ENCODE measurements at regions not wholly inside any gene's neighbourhood (a gene's known extent, or its start where the extent isn't known, plus 50 kb on each side); places are given as distances from the start of the nearest gene placed in this dataset.

DNA sequence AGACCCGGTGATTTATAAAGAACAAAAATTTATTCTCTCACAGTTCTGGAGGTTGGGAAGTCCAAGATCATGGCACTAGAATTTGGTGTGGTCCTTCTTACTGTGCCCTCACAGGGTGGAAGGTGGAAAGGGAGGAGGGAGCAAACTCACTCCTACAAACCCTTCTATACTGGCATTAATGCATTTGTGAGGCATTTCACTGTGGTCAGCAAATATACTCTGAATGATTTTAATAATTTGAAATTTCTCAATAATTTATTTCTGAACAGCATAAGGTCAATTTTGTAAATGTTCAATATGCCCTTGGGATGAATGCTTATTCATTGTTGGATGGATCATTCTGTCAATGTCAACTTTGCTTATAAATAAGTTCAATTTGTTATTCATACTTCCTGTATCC lies 120.6 kb downstream of the GATA6 start:
- Histone ChIP-seq H3K9me3 (0 out of 2 replicates have a peak, but pooled peaks cover 5% of the 10 kb centered on the region), H3K36me3 (ENCODE audit: control insufficient read depth, insufficient read depth, low read length) (no peaks in the 10 kb centered on the region), H3K4me3 (ENCODE audit: low read depth, low read length) (no peak overlapping the region), H3K27me3 (replicated peaks; ENCODE audit: control insufficient read depth, insufficient read depth, low read length) (no peaks in the 10 kb centered on the region), H3K4me1 (no peaks in the 10 kb centered on the region)
- no peak for DNase-seq
- TF ChIP-seq, protein P1, sequence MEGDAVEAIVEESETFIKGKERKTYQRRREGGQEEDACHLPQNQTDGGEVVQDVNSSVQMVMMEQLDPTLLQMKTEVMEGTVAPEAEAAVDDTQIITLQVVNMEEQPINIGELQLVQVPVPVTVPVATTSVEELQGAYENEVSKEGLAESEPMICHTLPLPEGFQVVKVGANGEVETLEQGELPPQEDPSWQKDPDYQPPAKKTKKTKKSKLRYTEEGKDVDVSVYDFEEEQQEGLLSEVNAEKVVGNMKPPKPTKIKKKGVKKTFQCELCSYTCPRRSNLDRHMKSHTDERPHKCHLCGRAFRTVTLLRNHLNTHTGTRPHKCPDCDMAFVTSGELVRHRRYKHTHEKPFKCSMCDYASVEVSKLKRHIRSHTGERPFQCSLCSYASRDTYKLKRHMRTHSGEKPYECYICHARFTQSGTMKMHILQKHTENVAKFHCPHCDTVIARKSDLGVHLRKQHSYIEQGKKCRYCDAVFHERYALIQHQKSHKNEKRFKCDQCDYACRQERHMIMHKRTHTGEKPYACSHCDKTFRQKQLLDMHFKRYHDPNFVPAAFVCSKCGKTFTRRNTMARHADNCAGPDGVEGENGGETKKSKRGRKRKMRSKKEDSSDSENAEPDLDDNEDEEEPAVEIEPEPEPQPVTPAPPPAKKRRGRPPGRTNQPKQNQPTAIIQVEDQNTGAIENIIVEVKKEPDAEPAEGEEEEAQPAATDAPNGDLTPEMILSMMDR (IDR thresholded peaks at IDR 0.05; ENCODE audit: insufficient read depth in 1 of 2, low read depth in 1 of 2, low read length in 1 of 2, severe bottlenecking in 1 of 2, unreplicated experiment in 1 of 2): no peak
- Mint-ChIP-seq H3K4me1 (ENCODE audit: low read depth, unreplicated experiment) (peaks cover 7% of the 10 kb centered on the region), H3K27ac (ENCODE audit: unreplicated experiment) (no peak overlapping the region), H3K4me3 (ENCODE audit: unreplicated experiment) (no peak overlapping the region), H3K9me3 (ENCODE audit: unreplicated experiment) (no peaks in the 10 kb centered on the region), H3K36me3 (ENCODE audit: insufficient read depth, unreplicated experiment) (no peaks in the 10 kb centered on the region), H3K27me3 (ENCODE audit: insufficient read depth, unreplicated experiment) (no peaks in the 10 kb centered on the region)
- BruUV-seq (replicated peaks): no TSS peak
- intact Hi-C loops (cut with micrococcal nuclease; ENCODE audit: unreplicated experiment): no loop called here
- ChIA-PET POLR2A (no interaction called here), CTCF (no interaction called here)

DNA sequence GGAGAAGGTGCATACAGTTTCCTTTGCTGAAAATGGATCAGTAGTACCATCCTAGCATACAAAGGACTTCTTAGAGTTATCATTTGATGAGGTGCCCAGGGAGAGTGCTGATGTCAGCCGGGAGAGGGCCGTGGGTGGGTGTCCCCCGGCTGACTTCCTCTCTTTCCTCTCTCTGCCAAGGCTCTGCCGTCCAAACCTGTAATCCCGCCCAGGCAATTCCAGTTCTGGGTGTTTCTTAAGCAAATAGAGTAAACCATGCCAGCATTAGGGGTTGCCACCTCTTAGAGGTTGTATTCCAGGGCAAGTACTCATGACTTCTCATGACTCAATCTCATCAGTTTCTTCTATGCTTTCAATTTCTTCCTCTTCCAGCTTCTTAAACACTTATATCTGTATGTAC lies 117.2 kb downstream of the GATA6 start:
- no peaks in the 10 kb centered on the region for H3K36me3 Mint-ChIP-seq (ENCODE audit: insufficient read depth, unreplicated experiment)
- H3K27ac Mint-ChIP-seq (ENCODE audit: unreplicated experiment): no peak overlapping the region
- no peak for DNase-seq
- intact Hi-C loops (cut with micrococcal nuclease; ENCODE audit: unreplicated experiment): no loop called here
- ChIA-PET CTCF (no interaction called here), POLR2A (no interaction called here)
- no peaks in the 10 kb centered on the region for H3K27me3 Mint-ChIP-seq (ENCODE audit: insufficient read depth, unreplicated experiment)
- H3K9me3 ChIP-seq: 0 out of 2 replicates have a peak, but pooled peaks cover 5% of the 10 kb centered on the region
- H3K27me3 ChIP-seq (replicated peaks; ENCODE audit: control insufficient read depth, insufficient read depth, low read length): no peaks in the 10 kb centered on the region
- no TSS peak for BruUV-seq (replicated peaks)
- no peak overlapping the region for H3K4me3 ChIP-seq (ENCODE audit: low read depth, low read length)
- TF ChIP-seq, protein P1 (IDR thresholded peaks at IDR 0.05; ENCODE audit: insufficient read depth in 1 of 2, low read depth in 1 of 2, low read length in 1 of 2, severe bottlenecking in 1 of 2, unreplicated experiment in 1 of 2): no peak
- no peaks in the 10 kb centered on the region for H3K9me3 Mint-ChIP-seq (ENCODE audit: unreplicated experiment)
- no peak overlapping the region for H3K4me3 Mint-ChIP-seq (ENCODE audit: unreplicated experiment)
- H3K4me1 ChIP-seq: peaks cover 16% of the 10 kb centered on the region
- H3K36me3 ChIP-seq (ENCODE audit: control insufficient read depth, insufficient read depth, low read length): no peaks in the 10 kb centered on the region
- H3K4me1 Mint-ChIP-seq (ENCODE audit: low read depth, unreplicated experiment): peaks cover 20% of the 10 kb centered on the region

DNA sequence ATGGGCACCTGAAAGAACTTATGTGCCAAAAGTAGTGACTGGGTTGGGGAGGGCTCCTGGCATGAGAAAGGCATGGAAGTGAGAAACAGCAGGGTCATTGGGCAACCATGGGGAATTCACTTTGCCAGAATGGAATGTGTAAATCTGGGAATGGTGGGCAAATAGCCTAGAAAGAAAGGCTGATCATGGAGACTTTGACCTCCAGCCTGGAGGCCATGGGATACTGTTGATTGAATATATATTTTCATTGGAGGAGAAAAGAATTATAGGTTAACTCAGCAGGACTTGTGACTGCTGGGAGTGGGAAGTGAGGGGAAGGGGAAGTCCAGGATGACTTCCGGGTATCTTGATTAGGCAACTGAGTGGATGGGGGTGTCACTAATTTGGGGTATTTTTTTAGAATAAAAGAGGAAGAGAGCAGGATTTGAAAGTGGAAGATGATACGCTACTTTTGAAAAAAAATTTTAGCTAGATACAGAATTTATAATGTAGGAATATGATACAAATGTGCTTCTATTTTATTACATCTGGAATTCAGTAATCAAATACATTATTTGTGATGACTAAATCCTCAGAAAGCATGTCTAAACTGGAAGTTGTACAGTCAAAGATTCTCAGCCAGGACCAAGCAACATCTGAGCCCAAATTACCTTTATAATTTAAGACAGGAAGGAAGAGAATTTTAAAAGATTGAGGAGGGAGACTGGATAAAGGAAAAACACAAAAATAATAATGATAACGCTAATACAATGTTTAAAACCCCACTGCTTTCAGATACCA lies 116.2 kb downstream of the GATA6 start:
- Mint-ChIP-seq H3K9me3 (ENCODE audit: unreplicated experiment) (no peaks in the 10 kb centered on the region), H3K36me3 (ENCODE audit: insufficient read depth, unreplicated experiment) (no peaks in the 10 kb centered on the region), H3K27ac (ENCODE audit: unreplicated experiment) (no peak overlapping the region), H3K4me1 (ENCODE audit: low read depth, unreplicated experiment) (peaks cover 20% of the 10 kb centered on the region), H3K27me3 (ENCODE audit: insufficient read depth, unreplicated experiment) (no peaks in the 10 kb centered on the region), H3K4me3 (ENCODE audit: unreplicated experiment) (no peak overlapping the region)
- Histone ChIP-seq H3K36me3 (ENCODE audit: control insufficient read depth, insufficient read depth, low read length) (no peaks in the 10 kb centered on the region), H3K4me3 (ENCODE audit: low read depth, low read length) (no peak overlapping the region), H3K4me1 (peaks cover 16% of the 10 kb centered on the region), H3K27me3 (replicated peaks; ENCODE audit: control insufficient read depth, insufficient read depth, low read length) (no peaks in the 10 kb centered on the region), H3K9me3 (0 out of 2 replicates have a peak, but pooled peaks cover 5% of the 10 kb centered on the region)
- no peak for DNase-seq
- ChIA-PET CTCF (no interaction called here), POLR2A (no interaction called here)
- TF ChIP-seq, protein P1 (IDR thresholded peaks at IDR 0.05; ENCODE audit: insufficient read depth in 1 of 2, low read depth in 1 of 2, low read length in 1 of 2, severe bottlenecking in 1 of 2, unreplicated experiment in 1 of 2): no peak
- intact Hi-C loops (cut with micrococcal nuclease; ENCODE audit: unreplicated experiment): no loop called here
- no TSS peak for BruUV-seq (replicated peaks)

Data from Caco-2 (cell line).